IMR-90 (cell line): ENCODE measurements at regions not wholly inside any gene's neighbourhood (a gene's known extent, or its start where the extent isn't known, plus 50 kb on each side); places are given as distances from the start of the nearest gene placed in this dataset.
A peak's percentile ranks its signal among the peaks of the same experiment; 100 is the strongest.

Experiments used
- ATAC-seq: fragments of 200-7000 bp; cut with Tn5 transposase; 2 replicates; pipeline ENCODE4 v1.9.1; 2020; ENCODE audit warnings: low read depth, mild to moderate bottlenecking, moderate library complexity
- BruUV-seq: library from RNA; stranded (reverse); fragments of 400-500 nt; replicated peaks from 2 replicates; lab custom pipeline; 2021; lab: Mats Ljungman, UMichigan
- CTCF ChIA-PET: fragments of 300-600 bp; formaldehyde crosslinking; extraction: SDS; loops from one replicate; lab custom pipeline; 2021; ENCODE audit warnings: antibody characterized with exemption; lab: Yijun Ruan, JAX
- POLR2A ChIA-PET: fragments of 300-600 bp; sonication (Branson Sonifier 250); formaldehyde crosslinking; loops from one replicate; lab custom pipeline; 2022; ENCODE audit warnings: antibody characterized with exemption; ENCODE audit not compliant: unreplicated experiment; lab: Charles Lee
- DNase-seq: peaks from one replicate; pipeline ENCODE4 v3.0.0; 2013
- H2AFZ ChIP-seq: replicated peaks from 2 replicates; pipeline ENCODE3; 2013; ENCODE audit warnings: low read length, mild to moderate bottlenecking; ENCODE audit not compliant: poor library complexity
- H2AK5ac ChIP-seq: 2 replicates; pipeline ENCODE4 v1.6.1; 2013; ENCODE audit warnings: low read depth, low read length, inconsistent platforms
- H2AK9ac ChIP-seq: replicated peaks from 2 replicates; pipeline ENCODE3; 2013; ENCODE audit warnings: mild to moderate bottlenecking, low read depth, low read length, moderate library complexity; ENCODE audit not compliant: poor library complexity
- H2BK120ac ChIP-seq: 2 replicates; pipeline ENCODE4 v1.6.1; 2013; ENCODE audit warnings: low read depth, low read length, inconsistent platforms
- H2BK15ac ChIP-seq: 3 replicates; pipeline ENCODE4 v1.6.1; 2013; ENCODE audit warnings: low read depth, low read length, inconsistent platforms
- H2BK20ac ChIP-seq: 2 replicates; pipeline ENCODE4 v1.6.1; 2013; ENCODE audit warnings: low read depth, mild to moderate bottlenecking, inconsistent platforms, low read length, moderate library complexity
- H2BK5ac ChIP-seq: 2 replicates; pipeline ENCODE4 v1.6.1; 2013; ENCODE audit warnings: mild to moderate bottlenecking, low read depth, low read length, inconsistent platforms; ENCODE audit not compliant: poor library complexity, severe bottlenecking
- H3K14ac ChIP-seq: replicated peaks from 2 replicates; pipeline ENCODE4 v1.6.1; 2013; ENCODE audit warnings: low read depth, low read length, inconsistent platforms
- H3K18ac ChIP-seq: 2 replicates; pipeline ENCODE4 v1.6.1; 2013; ENCODE audit warnings: low read depth, low read length, control low read depth
- H3K23ac ChIP-seq: 2 replicates; pipeline ENCODE4 v1.6.1; 2013; ENCODE audit warnings: low read depth, low read length, inconsistent platforms
- H3K27ac ChIP-seq: 2 replicates; pipeline ENCODE4 v1.5.1; 2013; ENCODE audit warnings: mild to moderate bottlenecking, control low read depth, low read length; ENCODE audit not compliant: insufficient read depth
- H3K27me3 ChIP-seq: 2 replicates; pipeline ENCODE4 v1.6.1; 2013; ENCODE audit warnings: low read length; ENCODE audit not compliant: control insufficient read depth, insufficient read depth
- H3K36me3 ChIP-seq: 2 replicates; pipeline ENCODE4 v1.6.1; 2013; ENCODE audit warnings: low read length, mixed read lengths; ENCODE audit not compliant: control insufficient read depth, insufficient read depth
- H3K4ac ChIP-seq: 2 replicates; pipeline ENCODE4 v1.6.1; 2013; ENCODE audit warnings: low read depth, low read length, inconsistent platforms
- H3K4me1 ChIP-seq: 2 replicates; pipeline ENCODE4 v1.6.1; 2013; ENCODE audit warnings: low read length, mixed read lengths; ENCODE audit not compliant: control insufficient read depth, insufficient read depth
- H3K4me2 ChIP-seq: 2 replicates; pipeline ENCODE4 v1.6.1; 2013; ENCODE audit warnings: low read depth, mild to moderate bottlenecking, control low read depth, low read length, moderate library complexity
- H3K4me3 ChIP-seq: 2 replicates; pipeline ENCODE4 v1.5.1; 2013; ENCODE audit warnings: low read depth, mild to moderate bottlenecking, control low read depth, low read length, moderate library complexity; ENCODE audit not compliant: insufficient read depth
- H3K56ac ChIP-seq: 2 replicates; pipeline ENCODE4 v1.6.1; 2013; ENCODE audit warnings: low read length, inconsistent platforms; ENCODE audit not compliant: insufficient read depth; ENCODE audit errors: extremely low read depth
- H3K79me1 ChIP-seq, 2 experiments: 2 replicates each; pipeline ENCODE4 v1.6.1; 2013; ENCODE audit warnings: low read length in 2 of 2, inconsistent platforms in 1 of 2, low read depth in 1 of 2
- H3K9ac ChIP-seq: 2 replicates; pipeline ENCODE4 v1.6.1; 2013; ENCODE audit warnings: low read depth, low read length, control low read depth
- H3K9me1 ChIP-seq: 2 replicates; pipeline ENCODE4 v1.6.1; 2013; ENCODE audit warnings: low read length, inconsistent platforms; ENCODE audit not compliant: insufficient read depth
- H3K9me3 ChIP-seq: 2 replicates; pipeline ENCODE4 v1.6.1; 2013; ENCODE audit warnings: low read length; ENCODE audit not compliant: control insufficient read depth, insufficient read depth
- H4K20me1 ChIP-seq: 2 replicates; pipeline ENCODE4 v1.6.1; 2013; ENCODE audit warnings: low read length, inconsistent platforms; ENCODE audit not compliant: insufficient read depth
- H4K5ac ChIP-seq: 2 replicates; pipeline ENCODE4 v1.6.1; 2013; ENCODE audit warnings: mild to moderate bottlenecking, low read depth, low read length, control low read depth
- H4K8ac ChIP-seq, 2 experiments: 2 replicates each; pipeline ENCODE4 v1.6.1; 2013; ENCODE audit warnings: low read depth in 2 of 2, low read length in 2 of 2, control low read depth in 1 of 2, inconsistent platforms in 1 of 2
- H4K91ac ChIP-seq: 2 replicates; pipeline ENCODE4 v1.6.1; 2013; ENCODE audit warnings: low read depth, low read length, inconsistent platforms; ENCODE audit not compliant: insufficient read depth
- CTCF ChIP-seq: conservative IDR thresholded peaks from 2 replicates; pipeline ENCODE4 v1.5.1; 2012; ENCODE audit warnings: mild to moderate bottlenecking, low read depth, low read length, improper control_type of control experiment
- ELK1 ChIP-seq: fragments of 150-350 bp; IDR thresholded peaks from 2 replicates; pipeline ENCODE4 v1.6.1; 2016; ENCODE audit warnings: low read depth, mild to moderate bottlenecking, low read length, moderate library complexity, borderline replicate concordance
- MAFK ChIP-seq: IDR thresholded peaks from 2 replicates; pipeline ENCODE4 v1.6.1; 2012; ENCODE audit warnings: low read depth, low read length, improper control_type of control experiment
- NFE2L2 ChIP-seq: fragments of 150-350 bp; IDR thresholded peaks from 2 replicates; pipeline ENCODE4 v1.6.1; 2016; ENCODE audit warnings: low read depth, mild to moderate bottlenecking, low read length
- POLR2A ChIP-seq: IDR thresholded peaks from 2 replicates; pipeline ENCODE4 v1.6.1; 2012; ENCODE audit warnings: mild to moderate bottlenecking, low read depth, low read length
- RAD21 ChIP-seq: IDR thresholded peaks from 2 replicates; pipeline ENCODE4 v1.6.1; 2012; ENCODE audit warnings: low read length, improper control_type of control experiment
- RCOR1 ChIP-seq: IDR thresholded peaks from 2 replicates; pipeline ENCODE4 v1.6.1; 2012; ENCODE audit warnings: mild to moderate bottlenecking, low read length, improper control_type of control experiment; ENCODE audit not compliant: insufficient replicate concordance
- SMC3 ChIP-seq: fragments of 150-350 bp; IDR thresholded peaks from 2 replicates; pipeline ENCODE4 v1.6.1; 2016; ENCODE audit warnings: low read depth, mild to moderate bottlenecking, antibody characterized with exemption, low read length, moderate library complexity
- WGBS, 2 experiments: methylation state at CpG; one replicate each; pipeline versions ENCODE4 v1.1.5 to v1.1.7; 2013; ENCODE audit warnings: missing lambda C conversion rate in 2 of 2; ENCODE audit not compliant: insufficient read length in 1 of 2; ENCODE audit errors: extremely low coverage in 2 of 2; 5-methylcytosine and 5-hydroxymethylcytosine counted together
- dilution Hi-C: fragments of 300-500 bp; cut with HindIII; formaldehyde crosslinking; loops from one replicate; pipeline ENCODE4 v1.14.3; 2018; ENCODE audit warnings: low sequenced_read_pairs; ENCODE audit not compliant: unreplicated experiment
- in situ Hi-C: fragments of 300-500 bp; cut with MboI; formaldehyde crosslinking; loops from 3 replicates; pipeline ENCODE4 v1.14.3; 2019; ENCODE audit warnings: low sequenced_read_pairs, inconsistent platforms, mixed read lengths
- intact Hi-C: fragments of 100-400 bp; cut with micrococcal nuclease; formaldehyde crosslinking; loops from 2 replicates; pipeline ENCODE4 v1.10.0; 2022

DNA sequence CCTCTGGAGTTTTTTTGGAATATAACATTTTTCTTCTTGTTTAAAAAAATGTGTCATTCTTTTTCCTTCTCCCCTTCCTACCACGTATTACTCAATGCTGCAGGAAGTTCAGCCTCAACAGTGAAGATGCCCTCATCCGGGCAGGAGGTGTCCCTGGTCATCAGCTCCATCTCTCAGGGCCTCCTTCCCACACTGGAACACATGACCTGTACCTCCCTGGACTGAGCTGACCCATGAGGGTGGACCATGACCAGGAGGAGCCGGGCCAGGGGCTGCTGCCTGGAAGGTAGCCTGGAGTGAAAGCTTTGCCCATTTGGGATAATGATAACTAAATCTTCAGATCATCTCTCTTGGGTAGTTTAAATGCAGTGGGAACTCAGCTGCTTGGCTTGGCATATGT lies 316.5 kb upstream of the ZMIZ1 start:
- CTCF ChIA-PET = no interaction called here

More for the DNA sequence above, 316.5 kb upstream of the ZMIZ1 start:
- Histone ChIP-seq H3K9me3 (no peaks in the 10 kb centered on the region), H3K4me2 (no peak overlapping the region), H2AK9ac (no peak overlapping the region), H3K56ac (no peak overlapping the region), H4K5ac (no peak overlapping the region), H3K9ac (no peak overlapping the region), H3K14ac (no peak overlapping the region), H3K79me1 (no peaks in the 10 kb centered on the region), H2BK20ac (no peak overlapping the region), H2BK120ac (no peak overlapping the region), H4K8ac (no peak overlapping the region), H3K4me3 (no peak overlapping the region), H3K27me3 (peaks cover 6% of the 10 kb centered on the region; the same call in 1 of the 2 replicates), H3K4me1 (peaks cover 20% of the 10 kb centered on the region), H4K91ac (no peak overlapping the region), H2BK5ac (no peak overlapping the region), H3K4ac (peak overlapping the region; percentile 24; the same call in 1 of the 2 replicates), H2AK5ac (no peak overlapping the region), H3K23ac (no peak overlapping the region), H3K18ac (no peak overlapping the region), H3K36me3 (no peaks in the 10 kb centered on the region), H2AFZ (no peak overlapping the region), H3K27ac (no peak overlapping the region), H2BK15ac (no peak overlapping the region), H3K9me1 (peaks cover 9% of the 10 kb centered on the region), H4K20me1 (peaks cover 3% of the 10 kb centered on the region; the same call in 1 of the 2 replicates)
- in situ Hi-C loops = no loop called here
- intact Hi-C loops = loop anchor here (10.0 kb wide), 1 partner anchor 707 kb away; no protein-coding TSS in a partner anchor
- no TSS peak for BruUV-seq
- DNase-seq (no peak), ATAC-seq (no peak)
- no CpG with 5 or more reads among the region's 3 CpGs for WGBS, 2 experiments
- TF ChIP-seq NFE2L2 (no peak), SMC3 (no peak), RAD21 (no peak), POLR2A (no peak), RCOR1 (no peak), CTCF (no peak), ELK1 (no peak), MAFK (no peak)
- dilution Hi-C loops = no loop called here
- POLR2A ChIA-PET = no interaction called here
